Left lung (tissue), 4 donors: ENCODE measurements at regions not wholly inside any gene's neighbourhood (a gene's known extent, or its start where the extent isn't known, plus 50 kb on each side); places are given as distances from the start of the nearest gene placed in this dataset.

ENCODE experiments used
- ATAC-seq: fragments of 200-7000 bp; cut with Tn5 transposase; one replicate; pipeline ENCODE4 v1.9.1; 2020; ENCODE audit warnings: moderate library complexity
- DNase-seq, 4 donors: peaks; one replicate each; pipeline ENCODE4 v3.0.0-alpha.2; 2013 to 2020
- H3K27ac ChIP-seq, 2 donors: fragments of 200-600 bp; sonication (generic) in 1 of 2; one replicate each; pipeline versions ENCODE4 v1.5.0 to v1.8.0; 2020 to 2021
- H3K27me3 ChIP-seq, 2 donors: fragments of 200-600 bp; sonication (generic) in 1 of 2; one replicate each; pipeline versions ENCODE4 v1.5.0 to v1.8.0; 2020 to 2021
- H3K36me3 ChIP-seq, 2 donors: fragments of 200-600 bp; sonication (generic) in 1 of 2; one replicate each; pipeline versions ENCODE4 v1.5.0 to v1.8.0; 2020 to 2021
- H3K4me1 ChIP-seq, 2 donors: fragments of 200-600 bp; one replicate each; pipeline ENCODE4 v1.8.0; 2021
- H3K4me3 ChIP-seq, 2 donors: fragments of 200-600 bp; sonication (generic) in 1 of 2; one replicate each; pipeline versions ENCODE4 v1.5.0 to v1.8.0; 2020 to 2021; ENCODE audit warnings: mild to moderate bottlenecking in 1 of 2
- H3K9me3 ChIP-seq, 2 donors: fragments of 200-600 bp; sonication (generic) in 1 of 2; one replicate each; pipeline versions ENCODE4 v1.5.0 to v1.8.0; 2020 to 2021
- CTCF ChIP-seq, 2 donors: fragments of 200-600 bp; sonication (generic) in 1 of 2; IDR thresholded peaks; one replicate each; pipeline versions ENCODE4 v1.5.0 to v1.8.0; 2021; ENCODE audit warnings: antibody characterized with exemption in 2 of 2
- intact Hi-C, 2 donors: fragments of 100-400 bp; cut with DNase I; formaldehyde crosslinking; loops; one replicate each; pipeline versions ENCODE4 v1.11.2 to v1.14.2; 2022
- donor health status: DM: no; HTN: yes; CAD: no.
- donor health status: DM: no; HTN: no; CAD: no.

DNA sequence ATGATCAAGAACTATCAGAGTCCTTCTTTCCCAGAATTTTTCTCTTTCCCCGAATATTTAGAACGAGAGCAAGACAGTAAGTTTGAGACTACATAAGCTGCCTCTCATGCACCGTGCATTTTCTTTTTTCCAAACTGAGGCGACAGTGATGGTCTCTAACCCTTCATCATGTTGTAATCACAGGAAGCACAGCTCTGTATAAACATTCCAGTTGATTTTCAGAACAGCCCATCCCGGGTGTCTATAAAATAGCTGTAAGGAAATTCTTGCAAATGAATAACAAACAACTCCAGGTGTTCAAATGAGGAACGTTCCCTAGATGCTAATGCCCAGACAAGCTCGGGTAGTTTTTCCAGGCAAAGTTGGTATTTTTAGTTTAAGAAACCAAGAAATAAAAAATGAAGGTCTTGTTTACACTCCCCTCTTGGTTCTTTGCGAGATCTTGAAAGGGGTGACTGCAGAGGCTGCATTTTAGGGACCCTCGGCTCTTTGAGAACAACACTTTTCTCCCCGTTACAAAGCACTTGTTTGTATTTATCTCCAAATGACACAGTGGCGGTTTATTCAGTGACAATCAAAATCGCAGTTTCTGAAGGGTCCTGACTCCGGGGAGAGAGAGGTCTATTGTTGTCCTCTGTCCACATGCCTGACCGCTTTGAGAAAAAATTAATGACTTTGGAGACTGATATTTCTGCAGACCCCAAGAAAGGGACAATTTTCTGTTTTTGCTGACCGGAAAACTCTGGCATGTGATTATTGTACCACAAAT lies 101.1 kb upstream of the NCK2 start:
- intact Hi-C loops = no loop called here
- Histone ChIP-seq H3K4me3 (no peak overlapping the region), H3K36me3 (no peaks in the 10 kb centered on the region), H3K27me3 (peaks cover 0 to 8% of the 10 kb centered on the region in 2 donors), H3K9me3 (no peaks in the 10 kb centered on the region), H3K4me1 (no peaks in the 10 kb centered on the region), H3K27ac (no peak overlapping the region)
- no peak for TF ChIP-seq CTCF (IDR thresholded peaks at IDR 0.05)
- no peak for DNase-seq
- ATAC-seq = no peak

GRCh38 chr2:105641389-105641811 lies 103.3 kb upstream of the NCK2 start:
- peaks cover 0 to 8% of the 10 kb centered on the region in 2 donors for H3K27me3 ChIP-seq
- ATAC-seq (no peak), DNase-seq (peak in 2 of 4 donors; percentile 20 to 43)
- no peak overlapping the region for H3K27ac ChIP-seq
- no peak overlapping the region for H3K4me3 ChIP-seq
- no peak for TF ChIP-seq CTCF (IDR thresholded peaks at IDR 0.05)
- H3K9me3 ChIP-seq = no peaks in the 10 kb centered on the region
- no peaks in the 10 kb centered on the region for H3K36me3 ChIP-seq
- intact Hi-C loops = no loop called here
- H3K4me1 ChIP-seq = no peaks in the 10 kb centered on the region

DNA sequence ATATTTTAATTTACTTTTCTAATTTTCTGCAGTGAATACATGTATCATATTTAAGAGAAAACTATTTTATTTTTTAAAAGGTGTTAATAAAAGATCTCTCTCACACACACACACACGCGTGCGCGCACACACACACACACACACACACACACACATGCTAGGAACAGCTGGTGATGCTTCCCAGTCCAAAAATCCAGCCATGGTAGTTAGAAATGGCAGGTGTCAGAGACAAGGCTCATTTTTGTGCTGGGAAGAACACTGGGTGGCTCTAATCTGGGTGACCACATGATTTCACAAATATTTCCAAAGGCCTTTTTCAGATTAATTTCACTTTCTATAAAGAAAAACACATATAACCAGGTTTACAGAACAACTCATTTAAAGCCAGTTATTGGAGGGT lies 104.5 kb upstream of the NCK2 start:
- intact Hi-C loops = no loop called here
- ATAC-seq (no peak), DNase-seq (no peak)
- Histone ChIP-seq H3K36me3 (no peaks in the 10 kb centered on the region), H3K9me3 (no peaks in the 10 kb centered on the region), H3K4me1 (no peaks in the 10 kb centered on the region), H3K4me3 (no peak overlapping the region), H3K27me3 (peaks cover 0 to 1% of the 10 kb centered on the region in 2 donors), H3K27ac (no peak overlapping the region)
- no peak for TF ChIP-seq CTCF (IDR thresholded peaks at IDR 0.05)

DNA sequence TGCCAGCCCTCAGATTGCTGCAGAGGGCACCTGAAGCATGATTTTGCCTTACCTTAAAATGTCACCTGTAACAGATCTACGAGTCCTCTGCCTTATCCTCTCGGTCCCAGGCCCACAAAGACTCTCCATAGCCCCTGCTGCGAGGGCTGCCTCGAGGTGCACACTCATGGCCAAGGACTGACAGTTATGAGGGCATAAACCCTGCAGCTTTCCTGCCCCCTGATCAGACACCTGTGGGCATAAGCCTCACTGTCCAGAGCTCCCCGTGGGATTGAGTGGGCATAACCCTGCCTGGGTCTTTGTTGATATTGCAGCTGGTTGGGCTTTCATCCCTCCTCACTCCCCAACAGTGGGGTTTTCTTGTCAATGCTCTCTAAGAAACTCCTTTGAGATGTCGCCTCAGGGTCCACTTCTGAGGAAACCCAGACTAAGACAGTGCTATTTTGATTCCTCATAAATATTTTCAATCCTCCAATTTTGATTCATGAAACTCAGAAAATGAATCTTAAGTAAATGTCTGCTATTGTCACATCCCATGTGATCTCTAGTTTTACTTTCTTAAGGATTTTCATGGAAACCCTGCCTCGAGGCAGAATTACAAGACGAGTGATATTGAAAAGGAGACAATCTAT lies 108.5 kb upstream of the NCK2 start:
- H3K36me3 ChIP-seq = no peaks in the 10 kb centered on the region
- H3K9me3 ChIP-seq = no peaks in the 10 kb centered on the region
- H3K27me3 ChIP-seq = no peaks in the 10 kb centered on the region
- H3K27ac ChIP-seq = no peak overlapping the region
- ATAC-seq (no peak), DNase-seq (no peak)
- H3K4me3 ChIP-seq = no peak overlapping the region
- intact Hi-C loops = no loop called here
- no peak for TF ChIP-seq CTCF (IDR thresholded peaks at IDR 0.05)
- H3K4me1 ChIP-seq = no peaks in the 10 kb centered on the region

GRCh38 chr2:105635564-105635963 lies 109.1 kb upstream of the NCK2 start:
- no peak for ATAC-seq

More at GRCh38 chr2:105635564-105635963, 109.1 kb upstream of the NCK2 start:
- DNase-seq = peak in 1 of 4 donors; percentile 37
- intact Hi-C loops = no loop called here
- no peaks in the 10 kb centered on the region for H3K27me3 ChIP-seq
- no peak overlapping the region for H3K4me3 ChIP-seq
- no peaks in the 10 kb centered on the region for H3K36me3 ChIP-seq
- no peak overlapping the region for H3K27ac ChIP-seq
- no peaks in the 10 kb centered on the region for H3K4me1 ChIP-seq
- no peaks in the 10 kb centered on the region for H3K9me3 ChIP-seq
- no peak for TF ChIP-seq CTCF (IDR thresholded peaks at IDR 0.05)
